Gastrocnemius medialis (tissue), 4 donors: ENCODE measurements at regions not wholly inside any gene's neighbourhood (a gene's known extent, or its start where the extent isn't known, plus 50 kb on each side); places are given as distances from the start of the nearest gene placed in this dataset.

Experiments used
- ATAC-seq, 2 donors: fragments of 150-250 bp; one replicate each; pipeline ENCODE4 v1.9.1; 2016
- DNase-seq, 2 donors: peaks; one replicate each; pipeline ENCODE4 v3.0.0-alpha.2; 2019
- H3K27ac ChIP-seq, 4 donors: fragments of 200-600 bp; sonication (generic); 1 replicate in 1 of 4; 2 replicates in 3 of 4; pipeline ENCODE4 v1.5.1; 2016 to 2018; ENCODE audit warnings: mild to moderate bottlenecking in 2 of 4, moderate library complexity in 1 of 4
- H3K27me3 ChIP-seq, 3 donors: fragments of 200-600 bp; sonication (generic) in 2 of 3; 1 replicate in 1 of 3; 2 replicates in 2 of 3; pipeline versions ENCODE4 v1.5.1 to v1.6.0; 2016 to 2019; ENCODE audit warnings: mild to moderate bottlenecking in 1 of 3, moderate library complexity in 1 of 3
- H3K36me3 ChIP-seq, 2 donors: fragments of 200-600 bp; sonication (generic) in 1 of 2; one replicate each; pipeline ENCODE4 v1.5.1; 2017 to 2018
- H3K4me1 ChIP-seq, 2 donors: fragments of 200-600 bp; sonication (generic) in 1 of 2; one replicate each; pipeline ENCODE4 v1.5.1; 2016 to 2017; ENCODE audit warnings: mild to moderate bottlenecking in 2 of 2
- H3K4me3 ChIP-seq, 4 donors: fragments of 200-600 bp; sonication (generic) in 3 of 4; 1 replicate in 1 of 4; 2 replicates in 3 of 4; pipeline ENCODE4 v1.5.1; 2016 to 2019; ENCODE audit warnings: mild to moderate bottlenecking in 2 of 4
- H3K9me3 ChIP-seq, 3 donors: fragments of 200-600 bp; sonication (generic) in 2 of 3; 1 replicate in 1 of 3; 2 replicates in 2 of 3; pipeline ENCODE4 v1.5.1; 2016 to 2019
- CTCF ChIP-seq, 5 experiments: fragments of 450-650 bp in 3 of 5; fragments of 200-600 bp in 2 of 5; sonication (generic) in 2 of 5; IDR thresholded peaks in 4 of 5; conservative IDR thresholded peaks in 1 of 5; 1 replicate in 4 of 5; 2 replicates in 1 of 5; pipeline ENCODE4 v1.5.1; 2016 to 2019; ENCODE audit warnings: antibody characterized with exemption in 5 of 5, mild to moderate bottlenecking in 3 of 5, moderate library complexity in 3 of 5
- POLR2A ChIP-seq, 2 donors: fragments of 450-650 bp; IDR thresholded peaks; one replicate each; pipeline ENCODE4 v1.6.1; 2017; ENCODE audit warnings: antibody characterized with exemption in 2 of 2, mild to moderate bottlenecking in 2 of 2, moderate library complexity in 2 of 2
- in situ Hi-C, 4 donors: fragments of 200-750 bp; cut with MboI; loops; one replicate each; pipeline versions ENCODE4 v1.15.0 to v1.8.0; 2017; ENCODE audit warnings: low sequenced_read_pairs in 4 of 4
- intact Hi-C: fragments of 100-400 bp; cut with DNase I; formaldehyde crosslinking; loops from one replicate; pipeline ENCODE4 v1.15.1; 2023; ENCODE audit warnings: low total_unique reads

- Histone ChIP-seq H3K36me3 (no peaks in the 10 kb centered on the region), H3K27me3 (no peaks in the 10 kb centered on the region), H3K27ac (no peak overlapping the region), H3K4me1 (no peaks in the 10 kb centered on the region), H3K9me3 (no peaks in the 10 kb centered on the region), H3K4me3 (no peak overlapping the region)
- intact Hi-C loops: no loop called here
- in situ Hi-C loops: no loop called here
- DNase-seq (no peak), ATAC-seq (no peak)
- TF ChIP-seq CTCF (IDR thresholded peaks at IDR 0.05 in 4 of 5, conservative IDR thresholded peaks at IDR 0.05 in 1 of 5) (no peak), POLR2A (IDR thresholded peaks at IDR 0.05) (no peak)
Measured at GRCh38 chr7:97578225-97578624, 153.7 kb upstream of the TAC1 start.

- no peaks in the 10 kb centered on the region for H3K27me3 ChIP-seq
- H3K36me3 ChIP-seq: no peaks in the 10 kb centered on the region
- intact Hi-C loops: no loop called here
- no peaks in the 10 kb centered on the region for H3K4me1 ChIP-seq
- in situ Hi-C loops: no loop called here
- ATAC-seq (no peak), DNase-seq (no peak)
- H3K27ac ChIP-seq: no peak overlapping the region
- no peaks in the 10 kb centered on the region for H3K9me3 ChIP-seq
- TF ChIP-seq POLR2A (IDR thresholded peaks at IDR 0.05) (no peak), CTCF (IDR thresholded peaks at IDR 0.05 in 4 of 5, conservative IDR thresholded peaks at IDR 0.05 in 1 of 5) (no peak)
- no peak overlapping the region for H3K4me3 ChIP-seq
Measured at GRCh38 chr7:97580205-97580604, 151.7 kb upstream of the TAC1 start.

- DNase-seq: no peak
- no peaks in the 10 kb centered on the region for H3K4me1 ChIP-seq
- no peaks in the 10 kb centered on the region for H3K27me3 ChIP-seq
- in situ Hi-C loops: no loop called here
- intact Hi-C loops: no loop called here
- H3K4me3 ChIP-seq: no peak overlapping the region
- no peak overlapping the region for H3K27ac ChIP-seq
- no peak for ATAC-seq
- TF ChIP-seq CTCF (IDR thresholded peaks at IDR 0.05 in 4 of 5, conservative IDR thresholded peaks at IDR 0.05 in 1 of 5) (no peak), POLR2A (IDR thresholded peaks at IDR 0.05) (no peak)
- H3K9me3 ChIP-seq: no peaks in the 10 kb centered on the region
- no peaks in the 10 kb centered on the region for H3K36me3 ChIP-seq
Measured at GRCh38 chr7:97595439-97595838, 136.4 kb upstream of the TAC1 start.

GRCh38 chr7:97601931-97602457, 129.9 kb upstream of the TAC1 start:
- Histone ChIP-seq H3K4me1 (no peaks in the 10 kb centered on the region), H3K9me3 (no peaks in the 10 kb centered on the region), H3K4me3 (no peak overlapping the region), H3K27me3 (no peaks in the 10 kb centered on the region), H3K36me3 (no peaks in the 10 kb centered on the region), H3K27ac (no peak overlapping the region)
- in situ Hi-C loops (no loop called here), intact Hi-C loops (no loop called here)
- DNase-seq: no peak
- no peak for TF ChIP-seq CTCF (IDR thresholded peaks at IDR 0.05 in 4 of 5, conservative IDR thresholded peaks at IDR 0.05 in 1 of 5)
- no peak for TF ChIP-seq POLR2A (IDR thresholded peaks at IDR 0.05)
- ATAC-seq: no peak

- in situ Hi-C loops (no loop called here), intact Hi-C loops (no loop called here)
- ATAC-seq (no peak), DNase-seq (no peak)
- Histone ChIP-seq H3K36me3 (no peaks in the 10 kb centered on the region), H3K27ac (no peak overlapping the region), H3K4me3 (no peak overlapping the region), H3K4me1 (no peaks in the 10 kb centered on the region), H3K27me3 (no peaks in the 10 kb centered on the region), H3K9me3 (no peaks in the 10 kb centered on the region)
- TF ChIP-seq CTCF (IDR thresholded peaks at IDR 0.05 in 4 of 5, conservative IDR thresholded peaks at IDR 0.05 in 1 of 5) (no peak), POLR2A (IDR thresholded peaks at IDR 0.05) (no peak)
Measured at GRCh38 chr7:97620495-97620894, 111.4 kb upstream of the TAC1 start.
